ENCODE measurements at regions not wholly inside any gene's neighbourhood (a gene's known extent, or its start where the extent isn't known, plus 50 kb on each side); places are given as distances from the start of the nearest gene placed in this dataset.
"Not testable (repeated sequence)": the region's sequence is repeated elsewhere in the genome, so short reads cannot be mapped to it uniquely, and the experiment has no call there.

- TF ChIP-seq, protein P1, sequence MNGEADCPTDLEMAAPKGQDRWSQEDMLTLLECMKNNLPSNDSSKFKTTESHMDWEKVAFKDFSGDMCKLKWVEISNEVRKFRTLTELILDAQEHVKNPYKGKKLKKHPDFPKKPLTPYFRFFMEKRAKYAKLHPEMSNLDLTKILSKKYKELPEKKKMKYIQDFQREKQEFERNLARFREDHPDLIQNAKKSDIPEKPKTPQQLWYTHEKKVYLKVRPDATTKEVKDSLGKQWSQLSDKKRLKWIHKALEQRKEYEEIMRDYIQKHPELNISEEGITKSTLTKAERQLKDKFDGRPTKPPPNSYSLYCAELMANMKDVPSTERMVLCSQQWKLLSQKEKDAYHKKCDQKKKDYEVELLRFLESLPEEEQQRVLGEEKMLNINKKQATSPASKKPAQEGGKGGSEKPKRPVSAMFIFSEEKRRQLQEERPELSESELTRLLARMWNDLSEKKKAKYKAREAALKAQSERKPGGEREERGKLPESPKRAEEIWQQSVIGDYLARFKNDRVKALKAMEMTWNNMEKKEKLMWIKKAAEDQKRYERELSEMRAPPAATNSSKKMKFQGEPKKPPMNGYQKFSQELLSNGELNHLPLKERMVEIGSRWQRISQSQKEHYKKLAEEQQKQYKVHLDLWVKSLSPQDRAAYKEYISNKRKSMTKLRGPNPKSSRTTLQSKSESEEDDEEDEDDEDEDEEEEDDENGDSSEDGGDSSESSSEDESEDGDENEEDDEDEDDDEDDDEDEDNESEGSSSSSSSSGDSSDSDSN (IDR thresholded peaks at IDR 0.05; ENCODE audit: borderline replicate concordance in 1 of 2, low read depth in 2 of 2, low read length in 2 of 2) = not testable (repeated sequence)
- not testable (repeated sequence) for TF ChIP-seq SMAD3 (CRISPR knock-in tag; conservative IDR thresholded peaks at IDR 0.05); HOXB6 (CRISPR knock-in tag; IDR thresholded peaks at IDR 0.05; ENCODE audit: borderline replicate concordance); PKNOX1 (IDR thresholded peaks at IDR 0.05); HNRNPH1 (optimal IDR thresholded peaks at IDR 0.05; ENCODE audit: low read depth, low read length); POLR2A (conservative IDR thresholded peaks at IDR 0.05); ZNF561 (CRISPR knock-in tag; conservative IDR thresholded peaks at IDR 0.05); NR2C2 (CRISPR knock-in tag; IDR thresholded peaks at IDR 0.05); NR2C2 (tag; IDR thresholded peaks at IDR 0.05); CEBPG (CRISPR knock-in tag; IDR thresholded peaks at IDR 0.05); CEBPG (tag; conservative IDR thresholded peaks at IDR 0.05 in 1 of 2, IDR thresholded peaks at IDR 0.05 in 1 of 2)
- TF ChIP-seq, protein P2, sequence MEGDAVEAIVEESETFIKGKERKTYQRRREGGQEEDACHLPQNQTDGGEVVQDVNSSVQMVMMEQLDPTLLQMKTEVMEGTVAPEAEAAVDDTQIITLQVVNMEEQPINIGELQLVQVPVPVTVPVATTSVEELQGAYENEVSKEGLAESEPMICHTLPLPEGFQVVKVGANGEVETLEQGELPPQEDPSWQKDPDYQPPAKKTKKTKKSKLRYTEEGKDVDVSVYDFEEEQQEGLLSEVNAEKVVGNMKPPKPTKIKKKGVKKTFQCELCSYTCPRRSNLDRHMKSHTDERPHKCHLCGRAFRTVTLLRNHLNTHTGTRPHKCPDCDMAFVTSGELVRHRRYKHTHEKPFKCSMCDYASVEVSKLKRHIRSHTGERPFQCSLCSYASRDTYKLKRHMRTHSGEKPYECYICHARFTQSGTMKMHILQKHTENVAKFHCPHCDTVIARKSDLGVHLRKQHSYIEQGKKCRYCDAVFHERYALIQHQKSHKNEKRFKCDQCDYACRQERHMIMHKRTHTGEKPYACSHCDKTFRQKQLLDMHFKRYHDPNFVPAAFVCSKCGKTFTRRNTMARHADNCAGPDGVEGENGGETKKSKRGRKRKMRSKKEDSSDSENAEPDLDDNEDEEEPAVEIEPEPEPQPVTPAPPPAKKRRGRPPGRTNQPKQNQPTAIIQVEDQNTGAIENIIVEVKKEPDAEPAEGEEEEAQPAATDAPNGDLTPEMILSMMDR (IDR thresholded peaks at IDR 0.05 in 2 of 3, conservative IDR thresholded peaks at IDR 0.05 in 1 of 3; ENCODE audit: insufficient read depth in 2 of 3, low read depth in 1 of 3, low read length in 3 of 3) = not testable (repeated sequence)
Measured at GRCh38 chr5:34186865-34187264, 143.9 kb upstream of the C1QTNF3 start.

Measured in K562 (cell line).